Stimulated activated CD8-positive, alpha-beta memory T cell treated with anti-CD3 and anti-CD28 coated beads, Interleukin-4, amount 100 ng/mL, for 4 hours (primary cell): ENCODE measurements at regions not wholly inside any gene's neighbourhood (a gene's known extent, or its start where the extent isn't known, plus 50 kb on each side); places are given as distances from the start of the nearest gene placed in this dataset.

ENCODE experiments used
- DNase-seq, 2 donors: peaks; one replicate each; pipeline ENCODE4 v3.0.0-alpha.2; 2020; ENCODE audit warnings: low read depth in 2 of 2, low spot score in 1 of 2

DNA sequence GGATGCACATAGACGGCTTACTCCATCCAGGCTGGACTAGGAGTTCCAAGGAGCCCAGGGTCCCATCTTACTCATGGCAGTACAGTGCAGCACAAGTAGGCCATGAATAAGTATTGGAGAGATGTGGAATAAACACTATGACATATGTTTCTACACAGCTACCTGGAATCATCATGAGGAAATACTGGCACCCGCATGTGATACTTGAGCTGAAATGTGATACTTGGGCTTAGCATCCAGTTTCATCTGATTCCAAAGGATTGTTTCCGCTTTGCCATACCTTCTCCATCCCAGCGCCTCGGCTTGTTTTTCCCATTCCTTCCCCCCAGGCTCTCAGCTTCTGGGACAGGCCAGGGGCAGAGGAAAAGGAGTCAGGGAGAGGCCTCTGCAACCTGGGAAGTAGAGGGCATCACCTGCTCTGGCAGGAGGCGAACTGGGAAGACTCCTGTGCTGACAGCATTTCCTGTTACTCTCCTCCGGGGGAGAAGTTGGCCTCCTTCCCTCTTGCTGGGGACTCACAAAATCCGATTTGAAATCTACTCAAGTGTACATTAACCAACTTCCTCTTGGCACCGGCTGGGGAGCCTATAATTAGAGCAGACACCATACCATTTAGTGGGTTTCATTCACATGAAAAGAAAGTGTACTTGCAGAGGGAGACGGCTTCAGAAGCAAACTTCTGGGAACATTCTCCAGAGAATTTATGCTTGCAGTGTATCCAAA lies 187.8 kb downstream of the MIAT start:
- no peak for DNase-seq

DNA sequence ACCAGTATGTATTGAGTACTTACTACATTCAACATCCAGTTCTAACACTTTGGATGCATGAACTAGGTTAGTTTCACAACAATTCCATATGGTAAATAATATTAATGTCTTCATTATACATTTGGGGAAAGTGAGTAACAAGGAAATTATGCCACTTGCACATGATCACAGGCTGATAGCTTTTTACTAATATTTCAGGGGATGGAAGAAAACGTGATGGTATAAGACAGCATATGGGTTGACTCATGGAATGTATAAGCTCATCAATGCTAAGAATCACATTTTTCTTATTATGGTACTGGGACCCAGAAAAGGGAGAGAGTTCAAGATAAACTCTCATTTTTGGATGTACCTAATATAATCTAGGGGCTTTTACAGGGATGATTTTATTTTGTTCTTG lies 188.7 kb downstream of the MIAT start:
- no peak for DNase-seq

DNA sequence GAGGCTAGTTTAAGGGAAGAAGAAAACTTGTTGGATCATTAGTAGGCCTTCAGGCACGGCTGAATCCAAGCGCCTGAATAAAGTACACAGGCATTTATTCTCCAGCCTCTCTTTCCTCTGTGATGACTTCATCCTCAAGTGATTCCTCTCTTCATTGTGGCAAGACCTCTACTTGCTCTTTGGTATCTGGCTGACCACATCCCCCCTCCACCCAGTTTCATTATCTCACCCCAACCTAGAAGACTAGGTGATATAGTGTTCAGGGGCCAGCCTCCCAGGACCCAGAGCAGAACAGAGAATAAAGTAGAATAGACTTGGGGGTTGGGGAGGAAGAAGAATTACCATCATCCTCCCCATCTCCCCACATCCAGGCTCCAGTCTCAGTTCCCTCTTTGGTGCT lies 189.3 kb downstream of the MIAT start:
- no peak for DNase-seq

DNA sequence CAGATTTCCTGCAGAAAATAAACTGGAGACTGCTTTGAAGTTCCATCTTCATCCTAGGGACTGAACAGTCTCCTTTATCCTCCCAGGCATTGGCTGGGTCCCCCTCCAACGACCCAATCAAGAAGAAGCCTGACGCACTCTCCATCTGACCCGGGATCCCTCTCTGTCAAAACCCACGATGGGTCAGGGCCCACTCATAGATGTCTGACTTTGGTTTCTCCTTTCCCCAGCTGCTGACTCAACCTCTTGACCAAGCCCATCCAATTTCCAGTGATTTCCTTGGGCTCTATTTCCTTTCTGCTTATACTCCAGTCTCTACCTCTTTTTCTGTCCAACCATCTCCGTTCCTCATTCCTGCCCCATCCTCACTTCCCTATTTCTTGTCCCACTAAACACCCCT lies 189.7 kb downstream of the MIAT start:
- DNase-seq = no peak

DNA sequence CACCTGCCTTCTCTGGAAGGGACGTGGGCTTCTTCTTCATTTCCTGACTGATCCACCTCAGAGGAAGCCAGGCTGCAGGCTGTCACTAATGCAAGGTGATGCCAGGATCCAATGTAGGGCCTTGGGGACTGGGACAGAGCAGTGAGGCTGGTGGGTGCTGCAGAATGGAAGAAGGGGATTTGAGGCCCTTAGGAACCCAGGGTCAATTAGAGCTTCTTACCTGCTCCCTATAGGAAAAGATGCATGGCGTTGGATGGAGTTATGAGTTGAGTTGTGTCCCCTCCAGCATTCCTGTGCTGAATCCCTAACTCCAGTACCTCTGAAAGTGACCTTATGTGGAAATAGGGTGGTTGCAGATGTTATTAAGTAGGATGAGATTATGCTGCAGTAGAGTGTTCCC lies 190.4 kb downstream of the MIAT start:
- no peak for DNase-seq

DNA sequence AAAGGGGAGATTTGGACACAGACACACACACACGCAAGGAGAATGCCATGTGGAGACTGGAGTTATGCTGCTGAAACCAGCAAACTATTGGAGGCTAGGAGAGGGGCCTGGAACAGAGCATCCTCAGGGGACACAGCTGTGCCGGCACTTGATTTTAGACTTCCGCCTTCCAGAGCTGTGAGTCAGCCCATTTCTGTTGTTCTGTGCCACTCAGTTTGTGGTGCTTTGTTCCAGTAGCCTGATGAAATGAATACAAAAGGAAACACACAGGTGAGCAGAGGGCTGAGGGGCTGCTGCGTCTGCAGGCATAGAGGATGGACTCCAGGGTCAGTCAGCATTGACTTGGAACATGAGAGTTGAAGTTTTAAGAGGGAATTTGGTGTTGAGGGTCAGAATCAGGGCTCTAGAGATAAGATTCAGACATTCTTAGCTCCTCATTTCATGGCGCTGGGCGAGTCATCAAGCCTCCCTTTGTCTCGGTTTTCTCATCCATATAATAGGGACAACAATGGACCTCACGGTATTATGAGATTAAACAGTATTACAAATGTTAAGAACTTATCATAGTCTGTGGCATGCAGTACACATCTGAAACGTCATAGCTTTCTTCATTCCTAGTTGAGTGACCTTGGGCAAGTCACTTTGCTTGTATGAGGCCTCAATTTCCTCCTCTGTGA lies 191.0 kb downstream of the MIAT start:
- no peak for DNase-seq

DNA sequence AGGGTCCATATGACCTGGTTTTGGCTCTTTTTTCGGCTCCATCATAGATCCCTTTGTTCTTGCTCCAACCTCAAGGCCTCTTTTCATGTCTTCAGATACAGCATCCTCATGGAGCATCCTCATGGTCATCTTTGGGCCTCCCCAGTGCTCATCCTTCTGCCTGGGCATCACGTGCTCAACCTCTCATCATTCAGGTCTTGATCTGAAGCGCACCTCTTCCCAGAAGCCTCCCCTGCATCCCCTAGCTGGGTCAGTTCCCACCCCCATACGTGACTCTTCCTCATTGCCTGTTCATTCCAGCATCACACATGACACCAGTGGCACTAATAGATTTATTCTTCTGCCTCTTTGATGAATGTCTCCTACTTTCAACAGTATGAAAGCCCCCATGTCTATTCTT lies 192.2 kb downstream of the MIAT start:
- DNase-seq = no peak

DNA sequence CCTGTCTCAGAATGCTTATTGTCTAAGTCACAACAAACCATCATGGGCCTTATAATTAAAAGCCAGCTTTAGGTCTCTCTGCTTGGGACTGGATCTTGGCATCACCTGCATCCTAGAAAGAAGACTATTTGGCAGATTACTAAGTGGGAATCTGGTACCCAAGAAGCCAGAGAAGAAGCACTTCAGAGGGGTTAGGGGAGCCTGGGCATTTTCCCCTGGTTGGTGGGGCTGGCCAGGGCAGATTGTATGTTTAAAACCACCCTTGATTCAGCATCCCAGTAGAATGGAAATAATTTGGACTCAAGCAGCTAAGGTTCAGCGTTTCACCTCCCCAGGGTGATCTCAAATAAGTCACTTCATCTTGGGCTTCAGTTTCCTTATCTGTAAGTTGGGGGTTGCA lies 193.7 kb downstream of the MIAT start:
- DNase-seq = no peak

DNA sequence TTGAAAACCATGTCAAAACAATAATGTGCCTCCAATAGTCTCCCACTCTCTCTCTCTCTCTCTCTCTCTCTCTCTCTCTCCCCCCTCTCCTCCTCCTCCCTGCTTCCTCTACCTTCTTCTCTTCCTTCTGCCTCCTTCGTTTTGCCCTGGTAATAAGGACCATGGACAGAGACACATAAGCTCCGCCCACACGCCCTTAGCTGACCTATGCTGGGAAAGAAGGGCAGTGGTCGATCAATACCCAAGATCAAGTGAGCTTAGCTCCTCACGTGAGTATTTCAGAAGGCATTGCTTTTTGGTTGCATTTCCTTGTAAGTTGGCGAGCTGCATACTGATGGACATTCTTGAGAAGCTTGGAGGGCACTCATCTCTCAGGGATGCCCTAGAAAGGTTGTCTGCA lies 194.8 kb downstream of the MIAT start:
- no peak for DNase-seq

DNA sequence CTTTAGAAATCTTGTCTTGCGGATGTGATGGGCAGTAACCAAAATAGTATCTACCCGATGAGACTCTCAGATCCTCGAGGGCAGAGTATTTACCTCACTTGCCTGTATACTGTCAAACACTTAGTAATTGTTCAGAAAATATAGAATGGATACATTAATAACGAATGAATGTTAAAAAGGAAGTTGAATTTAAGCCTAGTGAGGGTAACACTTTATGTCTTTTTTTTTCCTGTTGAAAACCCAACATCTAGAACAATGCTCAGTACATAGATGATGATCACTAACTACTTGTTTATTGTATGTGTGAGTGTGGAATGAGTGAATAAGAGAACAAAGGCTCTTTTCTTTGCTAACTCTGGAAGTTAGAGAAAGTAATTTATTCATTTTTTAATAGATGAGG lies 195.7 kb downstream of the MIAT start:
- no peak for DNase-seq

DNA sequence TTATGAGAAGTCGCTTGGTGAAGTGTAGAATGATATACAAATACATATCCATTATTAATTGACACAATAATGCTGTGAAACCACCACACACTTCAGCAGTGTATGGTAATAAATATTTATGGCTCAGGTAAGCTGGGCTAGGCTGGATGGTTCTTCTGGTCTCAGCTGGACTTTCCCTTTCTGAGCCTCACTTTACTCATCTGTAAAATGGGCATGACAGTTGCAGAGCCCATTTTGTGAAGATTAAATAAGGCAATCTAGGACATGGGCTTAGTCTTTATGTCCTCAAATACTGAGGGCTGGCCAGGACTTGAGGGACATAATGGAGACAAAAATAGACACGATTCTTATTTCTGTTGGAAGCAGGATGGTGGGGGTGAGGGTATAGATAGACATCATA lies 196.1 kb downstream of the MIAT start:
- DNase-seq = no peak

DNA sequence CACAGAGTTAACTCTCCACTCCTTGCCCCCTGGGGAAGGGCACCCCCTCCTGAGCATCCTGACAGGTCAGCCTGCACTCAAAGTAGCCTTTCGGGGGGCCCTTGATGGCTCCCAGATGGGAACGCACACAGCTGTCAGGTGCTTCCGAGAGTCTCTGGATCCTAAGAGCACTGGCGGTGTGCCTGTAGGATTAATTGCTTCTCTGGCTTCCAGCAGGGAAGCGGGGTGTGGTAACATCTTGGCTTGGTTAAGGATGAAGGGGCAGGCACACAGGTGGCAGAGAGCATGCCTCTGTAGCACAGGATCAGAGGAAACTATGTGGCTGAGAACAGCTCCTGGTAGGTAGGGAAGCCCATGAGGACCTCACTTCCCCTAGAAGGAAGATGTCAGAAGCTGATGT lies 199.8 kb downstream of the MIAT start:
- DNase-seq = no peak

DNA sequence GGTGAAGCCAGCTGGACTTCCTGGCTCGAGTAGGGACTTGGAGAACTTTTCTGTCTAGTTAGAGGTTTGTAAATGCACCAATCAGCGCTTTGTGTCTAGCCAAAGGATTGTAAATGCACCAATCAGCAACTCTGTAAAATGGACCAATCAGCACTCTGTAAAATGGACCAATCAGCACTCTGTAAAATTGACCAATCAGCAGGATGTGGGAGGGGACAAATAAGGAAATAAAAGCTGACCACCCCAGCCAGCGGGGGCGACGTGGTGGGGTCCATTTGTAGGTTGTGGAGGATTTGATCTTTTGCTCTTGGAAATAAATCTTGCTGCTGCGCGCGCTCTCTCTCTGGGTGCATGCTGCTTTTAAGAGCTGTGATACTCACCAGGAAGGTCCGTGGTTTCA lies 202.9 kb downstream of the MIAT start:
- no peak for DNase-seq

DNA sequence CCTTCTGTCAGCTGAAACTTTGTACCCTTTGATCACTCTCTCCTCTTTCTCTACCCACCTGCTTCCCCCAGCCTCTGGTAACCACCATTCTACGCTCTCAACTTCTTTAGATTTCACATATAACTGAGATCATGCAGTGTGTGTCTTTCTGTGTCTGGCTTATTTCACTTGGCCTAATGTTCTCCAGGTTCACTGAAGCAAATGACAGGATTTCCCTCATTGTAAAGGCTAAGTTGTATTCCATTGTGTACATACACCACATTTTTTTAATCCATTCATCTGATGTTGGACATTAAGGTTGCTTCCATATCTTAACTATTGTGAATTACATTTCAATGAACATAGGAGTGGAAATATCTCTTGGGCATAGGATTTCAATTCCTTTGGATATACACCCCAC lies 207.6 kb downstream of the MIAT start:
- no peak for DNase-seq

DNA sequence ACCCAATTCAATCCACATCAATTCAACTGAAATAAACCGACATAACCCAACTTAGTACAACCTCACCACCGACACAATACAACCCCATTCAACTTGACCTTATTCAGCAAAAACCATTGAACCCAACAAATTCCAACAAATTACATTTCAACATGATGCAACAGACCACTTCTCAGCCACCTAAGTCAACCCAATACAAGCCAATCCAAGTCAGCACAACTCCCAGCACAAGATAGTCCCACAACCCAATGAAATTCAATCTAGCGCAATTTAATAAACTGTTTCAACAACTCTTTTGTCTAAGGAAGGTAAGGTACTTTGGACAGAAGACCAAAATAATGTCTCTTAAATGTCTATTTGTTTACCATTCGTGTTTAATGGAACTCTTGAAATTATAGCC lies 226.0 kb downstream of the MIAT start:
- no peak for DNase-seq

DNA sequence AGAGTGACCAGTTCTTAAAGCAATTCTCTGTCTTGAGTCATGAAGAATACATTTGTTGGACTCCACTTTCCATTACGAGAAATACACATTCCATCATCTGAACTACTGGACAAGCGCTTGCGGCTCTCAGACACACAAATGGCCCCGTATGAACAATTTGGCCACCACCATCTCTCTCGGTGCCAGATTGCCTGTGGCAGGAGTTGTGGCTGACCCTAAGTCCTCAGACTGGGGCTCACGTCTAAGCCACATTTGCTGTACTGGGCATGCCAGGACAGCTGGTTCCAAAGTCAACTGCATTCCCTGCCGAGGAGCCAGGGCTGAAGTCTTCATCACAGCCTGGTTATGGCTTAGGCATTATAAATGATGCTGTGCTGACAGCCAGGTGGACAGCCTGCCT lies 227.5 kb downstream of the MIAT start:
- no peak for DNase-seq

DNA sequence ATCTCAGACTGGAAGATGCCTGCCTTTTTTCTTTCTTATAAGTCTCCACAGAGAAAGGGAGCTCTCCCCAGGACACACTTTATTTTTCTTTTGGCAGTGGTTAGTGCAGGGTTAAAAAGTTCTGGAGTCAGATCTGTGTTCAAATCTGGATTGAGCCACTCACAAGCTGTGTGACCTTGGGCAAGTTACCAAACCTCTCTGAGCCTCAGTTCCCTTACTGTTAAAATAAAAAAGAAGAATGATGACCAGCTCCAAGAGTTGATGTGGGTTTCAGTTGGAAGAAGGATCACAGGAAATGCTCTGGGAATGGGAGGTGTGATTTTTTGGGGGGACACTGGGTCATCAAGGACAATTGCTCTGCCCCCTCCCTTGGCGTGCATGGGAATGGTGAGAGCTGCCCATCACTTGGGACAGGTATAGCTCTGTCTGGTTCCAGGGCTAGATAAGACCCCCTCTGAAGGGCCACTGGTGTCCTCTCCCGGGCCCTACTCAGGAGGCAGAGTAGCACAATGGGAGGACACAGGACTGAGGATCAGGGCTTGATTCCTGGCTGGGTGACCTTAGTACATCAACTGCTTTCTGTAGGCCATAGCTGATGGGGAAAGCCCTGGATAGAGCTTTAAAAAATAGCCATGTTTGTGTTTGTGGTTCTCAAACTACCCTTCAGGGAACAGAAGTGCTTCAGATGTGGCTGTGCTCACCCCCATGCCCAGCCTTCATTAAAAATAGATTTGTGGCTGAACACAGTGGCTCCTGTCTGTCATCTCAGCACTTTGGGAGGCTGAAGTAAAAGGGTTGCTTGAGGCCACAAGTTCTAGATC lies 228.3 kb downstream of the MIAT start:
- DNase-seq = no peak

DNA sequence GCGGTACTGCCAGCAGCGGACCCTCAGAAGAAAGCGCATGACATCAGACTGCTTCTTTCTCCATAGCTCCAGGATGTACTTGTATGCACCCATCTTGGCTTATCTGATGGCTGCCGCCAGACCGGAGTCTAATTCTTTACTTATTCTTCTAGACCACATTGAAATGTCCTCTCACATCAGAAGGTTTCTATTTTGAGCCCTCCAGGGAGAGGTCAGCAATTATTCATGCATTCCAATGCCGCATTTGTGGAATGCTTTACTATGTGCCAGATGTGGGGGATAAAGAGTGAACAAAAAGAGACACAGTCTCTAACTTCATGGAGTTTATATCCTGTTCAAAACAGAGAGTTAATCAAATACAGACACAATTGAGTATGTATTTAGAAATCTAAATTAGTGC lies 230.1 kb downstream of the MIAT start:
- no peak for DNase-seq

DNA sequence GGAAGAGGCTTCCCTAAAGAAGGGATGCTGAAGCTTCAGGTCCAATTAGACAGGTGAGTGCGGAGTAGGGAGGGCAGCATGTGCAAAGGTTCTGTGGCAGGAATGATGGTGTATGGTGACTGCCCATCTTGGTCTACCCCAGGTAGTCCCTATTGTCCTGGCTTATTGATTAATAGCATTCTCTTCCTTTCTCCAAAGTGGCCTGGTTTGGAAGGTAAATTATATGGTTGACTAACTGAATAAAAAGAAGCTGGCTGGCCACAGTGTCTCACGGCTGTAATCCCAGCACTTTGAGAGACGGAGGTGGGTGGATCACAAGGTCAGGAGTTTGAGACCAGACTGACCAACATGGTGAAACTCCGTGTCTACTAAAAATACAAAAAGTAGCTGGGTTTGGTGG lies 230.5 kb downstream of the MIAT start:
- DNase-seq = no peak

DNA sequence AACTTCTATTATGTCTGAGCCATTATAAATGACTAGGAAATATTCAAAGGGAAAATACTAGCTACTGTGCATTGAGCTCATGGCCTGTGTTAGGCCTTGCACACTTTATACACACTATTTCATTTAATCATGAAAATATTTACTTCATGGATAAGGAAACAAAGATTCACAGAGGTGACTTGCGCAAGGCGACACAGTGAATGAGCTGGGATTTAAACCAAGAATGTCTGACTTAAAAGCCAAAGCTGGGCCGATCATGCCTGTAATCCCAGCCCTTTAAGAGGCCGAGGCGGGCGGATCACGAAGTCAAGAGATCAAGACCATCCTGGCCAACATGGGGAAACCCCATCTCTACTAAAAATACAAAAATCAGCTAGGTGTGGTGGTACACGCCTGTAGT lies 231.5 kb downstream of the MIAT start:
- DNase-seq = no peak

DNA sequence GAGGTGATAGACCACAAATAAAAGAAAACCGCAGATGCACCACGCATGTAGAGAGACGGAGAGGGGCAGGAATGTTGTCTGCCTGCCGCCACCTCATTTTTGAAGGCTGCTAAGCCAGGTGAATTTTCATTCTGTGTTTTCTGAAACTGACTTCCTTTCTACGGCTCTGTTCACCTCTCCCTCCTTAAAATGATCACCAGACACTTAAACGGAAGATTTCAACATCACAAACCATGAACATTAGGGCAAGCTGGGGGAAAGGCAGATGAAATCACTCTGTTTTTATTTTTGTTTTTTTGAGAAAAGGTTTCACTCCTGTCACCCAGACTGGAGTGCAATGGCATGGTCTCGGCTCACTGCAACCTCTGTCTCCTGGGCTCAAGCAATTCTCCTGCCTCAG lies 232.4 kb downstream of the MIAT start:
- no peak for DNase-seq

DNA sequence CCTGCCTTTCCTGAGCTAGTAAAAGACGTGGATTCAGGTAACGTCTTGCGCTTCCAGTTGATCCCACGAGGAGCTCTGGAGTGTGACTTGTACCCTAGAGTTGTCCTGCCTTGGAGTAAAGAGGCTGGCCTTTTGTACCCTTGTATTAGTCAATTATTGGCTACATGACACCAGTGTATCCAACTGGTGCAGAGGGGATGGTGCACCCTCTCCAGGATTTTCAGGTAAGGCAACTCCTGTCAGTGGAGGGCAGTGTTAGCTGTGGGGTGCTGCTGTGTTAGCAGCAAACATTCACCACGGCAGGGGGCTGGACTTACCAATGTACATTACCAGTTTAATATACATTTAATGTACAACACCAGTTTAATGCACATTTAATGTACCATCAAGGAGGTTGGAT lies 233.5 kb downstream of the MIAT start:
- no peak for DNase-seq
